ENCODE measurements at regions not wholly inside any gene's neighbourhood (a gene's known extent, or its start where the extent isn't known, plus 50 kb on each side); places are given as distances from the start of the nearest gene placed in this dataset.
"Not testable (repeated sequence)": the region's sequence is repeated elsewhere in the genome, so short reads cannot be mapped to it uniquely, and the experiment has no call there.

DNA sequence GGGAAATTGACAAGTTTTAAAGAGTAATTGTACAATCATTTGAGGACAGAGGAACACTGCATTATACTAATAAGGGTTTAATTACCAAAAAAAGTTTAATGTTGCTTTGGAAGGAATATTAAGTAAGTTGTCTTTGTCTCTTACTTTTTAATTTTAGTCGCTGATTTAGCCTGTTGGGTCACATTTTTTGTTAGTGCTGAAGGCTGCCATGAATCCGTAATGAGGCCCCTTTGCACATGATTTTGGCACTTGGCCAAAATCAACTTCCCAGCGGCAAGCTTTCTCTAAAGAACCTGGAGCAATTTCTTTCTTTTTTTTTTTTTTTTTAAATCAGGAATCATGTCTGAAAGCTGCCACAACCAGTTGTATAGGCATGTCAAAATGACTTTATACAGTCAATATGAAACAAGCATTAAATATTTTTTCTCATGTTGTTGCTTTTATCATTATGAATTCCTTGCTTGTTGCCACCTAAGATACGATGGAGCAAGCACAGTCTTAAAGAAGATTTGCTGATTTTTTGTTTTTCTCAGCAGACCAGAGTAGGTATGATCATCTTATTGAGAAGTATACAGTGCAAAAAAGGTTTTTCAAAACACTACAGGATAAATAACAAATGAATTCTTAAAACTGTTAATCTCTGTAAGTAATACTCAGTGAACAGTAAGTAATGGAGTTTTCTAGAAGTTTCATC is 690.4 kb downstream of the USP25 start:
- DNase-seq (ENCODE audit: low read depth in 2 of 2): no peak

GRCh38 chr21:16421007-16421406 is 691.2 kb downstream of the USP25 start:
- no peak for DNase-seq (ENCODE audit: low read depth in 2 of 2)

GRCh38 chr21:16421965-16422364 is 692.2 kb downstream of the USP25 start:
- no peak for DNase-seq (ENCODE audit: low read depth in 2 of 2)

GRCh38 chr21:16422702-16423101 is 692.9 kb downstream of the USP25 start:
- DNase-seq (ENCODE audit: low read depth in 2 of 2): no peak

- no peak for DNase-seq (ENCODE audit: low read depth in 2 of 2)
These were observed 694.1 kb downstream of the USP25 start for GRCh38 chr21:16423921-16424320.

DNA sequence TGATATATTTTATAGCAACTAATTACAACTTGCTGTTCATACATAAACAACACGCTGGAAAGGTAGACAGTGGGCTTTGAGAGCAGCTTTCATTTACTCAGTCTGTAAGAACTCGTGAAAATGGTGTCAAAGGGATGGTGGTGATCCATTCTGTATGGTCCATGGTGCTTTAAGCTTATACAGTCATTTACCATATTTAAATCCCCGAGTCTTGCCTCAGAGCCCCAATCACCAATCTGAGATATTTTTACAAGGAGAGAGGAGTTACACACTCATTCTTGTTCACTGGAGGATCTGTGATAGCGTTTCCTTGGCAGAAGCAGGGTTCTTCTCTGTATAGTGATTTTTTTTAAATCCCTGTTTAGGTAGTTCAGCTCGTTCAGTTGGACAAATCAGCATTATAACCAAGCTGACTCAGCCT is 694.6 kb downstream of the USP25 start:
- no peak for DNase-seq (ENCODE audit: low read depth in 2 of 2)

GRCh38 chr21:16425376-16425775 is 695.6 kb downstream of the USP25 start:
- no peak for DNase-seq (ENCODE audit: low read depth in 2 of 2)

GRCh38 chr21:16426936-16427335 is 697.2 kb downstream of the USP25 start:
- no peak for DNase-seq (ENCODE audit: low read depth in 2 of 2)

DNA sequence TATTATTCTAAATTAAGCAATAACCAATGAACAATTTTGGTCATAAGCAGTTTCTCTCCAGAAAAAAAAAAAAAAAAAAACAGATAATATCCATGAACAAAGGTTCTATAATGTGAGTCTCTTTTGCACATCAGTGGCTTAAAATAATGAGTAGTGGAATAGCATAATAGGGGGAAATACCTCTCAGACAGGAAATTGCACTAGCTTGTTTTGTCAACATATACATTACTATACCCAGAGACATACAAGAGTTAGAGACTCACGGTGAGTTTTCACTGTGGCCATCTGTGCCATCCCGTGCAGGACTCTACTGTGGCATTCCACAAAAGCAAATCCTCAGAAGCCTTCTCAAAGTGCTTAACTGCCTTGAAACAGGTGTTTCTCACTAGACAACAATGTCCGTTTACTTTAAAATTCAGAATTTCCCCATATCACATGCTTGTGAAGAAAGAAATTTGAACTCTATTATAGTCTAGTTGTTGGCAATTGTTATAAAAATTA is 697.9 kb downstream of the USP25 start:
- no peak for DNase-seq (ENCODE audit: low read depth in 2 of 2)

DNA sequence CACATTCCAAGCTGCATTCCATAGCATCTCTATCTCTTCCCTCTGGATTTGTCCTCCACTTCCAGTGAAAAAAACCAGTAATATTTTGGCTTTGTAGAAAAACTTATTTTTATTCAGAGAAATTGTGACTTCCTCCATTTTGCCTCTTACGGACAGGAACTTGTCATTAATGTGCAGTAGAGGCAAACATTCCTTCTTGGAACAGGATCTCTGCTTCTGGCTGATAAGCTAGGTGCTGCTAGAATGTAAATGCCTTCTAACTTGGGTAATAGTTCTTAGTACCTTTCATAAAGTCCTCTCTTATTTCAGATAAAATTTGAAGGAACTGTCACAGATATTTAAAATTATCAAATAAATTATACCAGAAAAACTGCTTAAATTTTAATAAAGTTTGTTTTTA is 707.8 kb downstream of the USP25 start:
- DNase-seq (ENCODE audit: low read depth in 2 of 2): no peak

DNA sequence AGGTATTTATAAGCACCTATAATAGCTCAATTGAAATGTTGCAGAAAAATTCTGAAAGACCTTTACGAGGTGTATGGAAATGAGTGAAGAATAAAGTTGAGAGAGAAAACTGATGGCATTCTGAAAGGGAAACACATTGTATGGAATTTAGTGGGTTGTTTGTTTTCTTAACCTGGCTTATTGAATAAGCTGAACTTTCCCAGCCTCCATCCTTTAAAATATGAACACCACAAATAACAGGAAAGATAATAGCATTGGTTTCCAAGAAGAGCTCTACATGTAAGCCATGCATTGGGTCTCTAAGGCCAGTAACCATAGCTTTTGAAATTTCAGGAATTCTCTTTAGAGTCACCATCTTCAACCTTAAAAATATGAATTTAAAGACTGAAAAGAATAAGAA is 709.0 kb downstream of the USP25 start:
- DNase-seq (ENCODE audit: low read depth in 2 of 2): no peak

DNA sequence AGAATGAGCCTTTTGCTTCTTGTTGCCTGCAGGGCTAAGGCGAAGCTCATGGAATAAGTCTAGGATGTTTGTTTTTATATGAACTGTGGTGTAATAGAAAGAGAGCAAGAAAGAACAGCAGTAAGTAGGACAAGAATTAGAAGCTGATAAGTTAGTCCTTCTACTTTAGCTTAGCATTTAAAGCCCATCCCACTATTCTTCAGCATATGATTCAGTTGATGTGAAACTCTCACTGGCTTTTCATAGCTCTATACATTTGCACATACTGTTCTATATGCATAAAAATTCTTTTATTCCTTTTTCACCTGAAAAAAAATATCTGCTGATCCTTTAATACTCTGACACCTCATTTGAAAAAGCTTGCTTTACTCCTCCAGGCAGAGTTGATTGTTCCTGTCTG is 712.0 kb downstream of the USP25 start:
- no peak for DNase-seq (ENCODE audit: low read depth in 2 of 2)

GRCh38 chr21:16454399-16454798 is 724.6 kb downstream of the USP25 start:
- DNase-seq (ENCODE audit: low read depth in 2 of 2): no peak

DNA sequence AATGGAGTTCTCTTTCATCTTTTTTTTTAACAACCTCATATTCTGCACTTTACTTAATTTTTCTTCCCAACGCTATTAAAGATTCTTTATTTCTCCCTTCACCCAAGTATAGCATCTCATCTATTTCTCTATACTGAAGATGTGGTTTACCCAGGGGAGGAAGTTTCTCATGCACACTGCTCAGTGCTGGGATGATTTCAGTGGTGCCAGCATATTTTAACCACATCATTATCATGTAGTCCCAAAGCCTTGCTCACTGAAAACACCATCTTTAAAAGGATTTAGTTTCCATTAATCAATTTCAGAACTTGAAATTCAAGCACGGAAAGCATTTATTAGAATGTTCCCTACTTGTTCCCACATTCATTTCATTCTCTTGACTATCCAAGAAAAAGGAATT is 725.7 kb downstream of the USP25 start:
- DNase-seq (ENCODE audit: low read depth in 2 of 2): no peak

GRCh38 chr21:16455978-16456377 is 726.2 kb downstream of the USP25 start:
- DNase-seq (ENCODE audit: low read depth in 2 of 2): no peak

- no peak for DNase-seq (ENCODE audit: low read depth in 2 of 2)
These were observed 727.7 kb downstream of the USP25 start for GRCh38 chr21:16457498-16457897.

DNA sequence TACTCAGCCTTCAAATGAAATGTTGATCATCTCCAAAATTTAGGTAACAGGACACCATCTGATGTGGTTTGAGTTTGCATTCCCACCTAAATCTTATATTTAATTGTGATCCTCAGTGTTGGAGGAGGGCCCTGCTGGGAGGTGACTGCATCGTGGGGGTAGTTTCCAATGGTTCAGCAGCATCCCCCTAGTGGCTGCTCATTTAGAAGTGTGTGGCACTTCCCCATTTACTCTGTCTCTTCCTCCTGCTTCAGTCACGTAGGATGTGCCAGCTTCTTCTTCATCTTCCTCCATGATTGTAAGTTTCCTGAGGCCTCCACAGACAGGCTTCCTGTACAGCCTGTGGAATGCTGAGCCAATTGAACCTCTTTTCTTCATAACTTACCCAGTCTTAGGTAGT is 731.2 kb downstream of the USP25 start:
- no peak for DNase-seq (ENCODE audit: low read depth in 2 of 2)

GRCh38 chr21:16464211-16464889 is 734.6 kb downstream of the USP25 start:
- not testable (repeated sequence) for DNase-seq (ENCODE audit: low read depth in 2 of 2)

GRCh38 chr21:16468184-16468583 is 738.4 kb downstream of the USP25 start:
- DNase-seq (ENCODE audit: low read depth in 2 of 2): no peak

- DNase-seq (ENCODE audit: low read depth in 2 of 2): no peak
These were observed 744.2 kb downstream of the USP25 start for GRCh38 chr21:16473988-16474387.

DNA sequence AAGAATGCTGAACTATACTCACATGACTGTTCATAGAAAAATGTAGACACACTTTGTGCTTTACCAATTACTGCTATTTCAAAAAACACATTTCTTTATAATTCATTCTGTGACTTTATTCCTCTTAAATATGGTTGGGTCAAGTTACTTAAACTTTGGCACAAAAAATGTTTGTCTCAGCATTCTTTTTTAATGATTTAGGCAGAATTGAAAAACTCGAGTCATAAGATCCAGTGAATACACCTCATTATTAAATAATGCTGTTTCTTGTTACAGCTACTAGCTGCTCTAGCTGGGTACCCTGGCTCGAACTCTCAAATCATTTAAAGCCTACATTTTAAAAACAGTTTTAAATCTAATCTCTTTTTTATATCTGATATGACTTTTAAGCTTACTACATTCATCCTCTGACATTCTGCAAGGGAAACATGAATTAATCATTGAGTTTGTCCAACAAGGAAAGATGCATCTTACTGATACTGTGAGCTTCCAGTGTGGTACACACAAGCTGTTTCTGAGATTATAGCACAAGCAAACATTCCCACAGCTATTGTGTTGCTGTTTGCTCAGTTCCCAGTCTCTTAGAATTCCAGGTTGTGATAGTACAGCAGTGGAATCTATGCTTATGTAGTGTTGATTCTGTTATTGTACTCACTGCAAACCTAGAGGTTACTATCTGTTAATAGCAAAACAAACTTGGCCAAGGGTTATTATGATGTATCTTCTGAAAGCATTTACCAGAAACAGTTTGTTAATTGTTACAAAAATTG is 746.5 kb downstream of the USP25 start:
- DNase-seq (ENCODE audit: low read depth in 2 of 2): no peak

DNA sequence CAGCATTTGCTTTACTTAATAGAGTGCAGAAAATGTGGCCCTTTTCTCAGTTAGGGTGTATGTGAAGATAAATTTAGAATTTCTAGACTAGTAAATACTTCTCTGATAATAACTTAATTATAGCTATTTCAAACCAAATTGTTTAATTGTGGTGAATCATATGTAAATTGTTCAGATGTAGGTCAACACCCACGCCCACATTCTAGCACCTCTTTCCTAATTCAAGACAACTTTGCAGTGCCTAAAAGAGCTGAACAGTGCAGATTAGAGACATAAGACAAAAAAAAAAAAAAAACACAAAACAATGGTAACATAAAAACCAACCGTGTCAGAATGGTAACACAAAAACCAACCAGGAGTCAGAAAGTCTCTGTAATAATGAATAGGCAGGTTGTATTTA is 758.3 kb downstream of the USP25 start:
- DNase-seq (ENCODE audit: low read depth in 2 of 2): no peak

GRCh38 chr21:16492356-16492755 is 762.6 kb downstream of the USP25 start:
- DNase-seq (ENCODE audit: low read depth in 2 of 2): no peak

Data from stimulated activated CD8-positive, alpha-beta memory T cell treated with anti-CD3 and anti-CD28 coated beads, Interleukin-7, amount 100 ng/mL, for 1 hour (primary cell).